ENCODE measurements at regions not wholly inside any gene's neighbourhood (a gene's known extent, or its start where the extent isn't known, plus 50 kb on each side); places are given as distances from the start of the nearest gene placed in this dataset.

- DNase-seq: no peak
These were observed 886.2 kb upstream of the GHITM start for GRCh38 chr10:83253011-83253671.

- DNase-seq: no peak
These were observed 884.6 kb upstream of the GHITM start for GRCh38 chr10:83254698-83255097.

DNA sequence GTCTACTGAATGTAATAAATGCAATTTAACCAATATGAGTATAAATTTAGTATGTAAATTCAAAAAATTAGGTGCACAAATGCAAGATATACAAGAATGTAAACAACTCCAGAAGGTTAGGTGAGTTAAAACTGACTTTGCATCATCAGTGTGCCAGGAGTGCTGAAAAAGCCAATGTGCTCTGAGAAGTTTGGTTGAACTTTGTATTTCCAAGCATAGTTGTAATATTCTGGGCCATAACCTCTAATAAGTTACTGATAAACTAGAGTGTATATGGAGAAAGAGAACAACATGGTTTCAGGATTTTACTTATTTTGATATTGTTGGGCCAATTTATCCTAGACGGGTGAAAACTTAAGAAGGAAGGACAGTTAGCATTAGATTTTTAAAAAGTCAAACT lies 876.9 kb upstream of the GHITM start:
- DNase-seq: no peak

DNA sequence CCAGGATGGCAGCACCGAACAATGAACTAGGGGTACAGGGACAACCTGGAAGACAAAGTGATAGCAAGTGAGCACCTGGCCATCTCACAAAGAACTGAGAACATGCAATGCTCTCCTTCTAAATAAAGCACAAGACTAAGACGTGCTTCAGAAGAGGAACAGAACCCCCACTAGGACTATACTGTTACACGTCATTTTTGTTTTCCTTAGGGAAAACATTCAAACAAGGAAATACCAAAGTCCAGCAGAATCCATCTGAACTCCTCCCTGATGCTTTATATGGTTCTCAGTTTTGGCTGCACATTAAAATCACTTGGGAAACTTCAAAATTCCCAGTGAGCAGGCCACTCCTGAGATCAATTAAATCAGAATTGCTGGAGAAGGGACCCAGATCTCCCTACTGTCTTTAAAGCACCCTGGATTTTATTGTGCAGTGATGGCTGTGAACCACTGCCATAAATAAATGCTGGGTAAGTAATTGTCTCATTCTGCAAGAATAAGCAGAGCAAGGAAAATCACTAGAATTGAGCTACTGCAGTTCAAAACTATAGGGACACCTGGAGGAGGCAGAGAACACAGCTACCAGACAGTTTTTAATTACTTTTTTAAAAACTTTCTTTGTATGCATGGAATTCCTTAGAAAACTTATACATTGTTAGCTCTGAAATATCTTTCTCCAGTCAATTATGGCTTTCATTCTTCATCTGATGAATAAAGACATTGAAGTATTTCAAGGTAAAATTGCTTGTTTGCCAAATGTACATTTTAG lies 866.5 kb upstream of the GHITM start:
- no peak for DNase-seq

DNA sequence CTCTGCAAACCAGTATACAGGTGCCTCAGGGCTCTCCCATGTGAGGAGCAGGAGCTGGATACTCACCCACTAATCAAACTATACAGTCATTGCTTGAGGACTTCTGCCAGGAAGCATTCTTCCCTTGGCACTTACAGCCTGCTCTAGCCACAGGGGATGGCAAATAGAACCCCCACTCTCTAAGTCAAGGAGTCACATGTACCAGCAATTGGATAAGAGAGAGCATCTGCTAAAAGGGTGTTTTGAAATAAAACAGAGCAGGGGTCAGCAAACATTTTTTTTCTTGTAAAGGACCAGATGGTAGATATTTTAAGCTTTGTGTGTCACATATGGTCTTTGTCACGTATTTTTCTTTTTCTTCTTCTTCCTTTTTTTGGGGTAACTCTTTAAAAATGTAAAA lies 865.2 kb upstream of the GHITM start:
- no peak for DNase-seq

GRCh38 chr10:83276971-83277370 lies 862.3 kb upstream of the GHITM start:
- DNase-seq: no peak

- DNase-seq: no peak
These were observed 856.2 kb upstream of the GHITM start for GRCh38 chr10:83283151-83283550.

- no peak for DNase-seq
These were observed 851.9 kb upstream of the GHITM start for GRCh38 chr10:83287374-83287773.

DNA sequence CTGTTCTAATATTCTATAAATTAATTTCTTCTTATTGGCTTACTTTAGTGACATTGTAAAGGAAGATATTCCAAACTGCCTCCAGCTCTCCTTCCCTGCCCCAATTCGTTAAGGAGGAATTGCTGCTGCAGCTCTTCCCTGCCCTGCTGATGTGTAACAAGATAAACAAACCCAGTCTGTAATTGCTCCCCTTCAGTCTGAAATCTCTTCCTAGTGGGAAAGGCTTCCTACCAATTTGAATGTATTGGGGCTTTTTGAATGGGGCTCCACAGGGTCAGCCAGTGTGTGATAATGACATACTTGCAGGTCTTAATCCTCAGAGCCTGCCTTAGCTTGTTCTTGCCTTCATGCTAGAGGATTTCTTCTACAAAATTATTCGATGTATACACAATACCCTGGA lies 849.9 kb upstream of the GHITM start:
- DNase-seq: no peak

DNA sequence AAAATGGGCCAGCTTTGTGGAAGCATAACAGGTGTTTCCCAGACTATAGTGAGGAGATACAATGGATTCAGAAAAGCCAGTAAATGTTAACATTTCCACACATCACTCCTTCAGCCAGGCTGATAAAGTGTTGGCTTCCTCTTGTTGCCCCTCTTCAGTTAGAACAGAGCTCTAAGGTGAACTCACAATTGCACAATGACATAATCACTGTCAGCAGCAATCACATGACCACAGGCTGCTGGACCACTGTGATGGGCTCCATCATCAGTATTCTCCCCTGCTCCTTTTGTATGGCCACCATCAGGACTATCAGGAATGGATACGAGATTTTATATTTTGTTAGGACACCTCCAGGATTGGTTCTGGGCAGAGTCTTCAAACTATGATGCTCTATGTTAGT lies 849.4 kb upstream of the GHITM start:
- DNase-seq: no peak

GRCh38 chr10:83301732-83302131 lies 837.6 kb upstream of the GHITM start:
- DNase-seq: no peak

GRCh38 chr10:83302623-83303022 lies 836.7 kb upstream of the GHITM start:
- DNase-seq: no peak

GRCh38 chr10:83310688-83311087 lies 828.6 kb upstream of the GHITM start:
- no peak for DNase-seq

DNA sequence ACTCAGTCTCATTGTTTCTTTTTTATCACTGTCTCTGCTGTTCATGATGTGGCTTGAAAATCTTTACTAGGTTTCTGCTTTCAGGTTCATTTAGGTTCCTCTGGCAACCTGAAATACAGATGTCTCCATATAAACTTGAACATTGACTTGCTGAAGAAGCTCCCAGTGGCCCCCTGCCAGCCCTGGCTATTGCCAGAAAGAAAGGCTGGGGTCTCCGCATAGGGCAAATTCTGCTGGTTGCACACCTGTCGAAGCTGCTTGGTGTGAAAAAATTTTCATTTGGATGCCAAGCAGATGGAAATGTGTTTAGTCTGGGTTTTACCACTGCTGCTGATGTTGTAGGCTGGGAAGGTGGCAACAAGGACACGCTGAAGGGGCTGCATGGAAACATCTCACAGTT lies 826.7 kb upstream of the GHITM start:
- DNase-seq: no peak

GRCh38 chr10:83332690-83333089 lies 806.6 kb upstream of the GHITM start:
- DNase-seq: no peak

DNA sequence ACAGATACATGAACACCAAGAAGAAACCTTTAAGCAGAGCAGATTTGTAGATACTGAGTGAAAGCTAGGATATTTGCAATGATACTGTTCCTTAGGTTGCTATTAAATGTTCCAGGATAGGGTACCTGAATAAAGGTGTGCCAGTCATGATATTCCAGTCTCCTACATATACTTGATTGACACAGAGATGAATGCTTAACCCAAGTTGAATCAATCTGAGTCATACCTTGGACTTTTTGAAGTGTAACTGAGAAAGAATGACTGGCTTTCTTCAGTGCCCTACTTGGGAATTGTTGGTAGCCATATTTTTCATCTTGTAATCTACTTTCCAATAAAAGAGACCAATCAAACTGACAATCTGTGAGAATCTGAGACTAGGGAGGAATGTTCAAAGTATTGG lies 805.7 kb upstream of the GHITM start:
- DNase-seq: no peak

GRCh38 chr10:83343676-83344075 lies 795.6 kb upstream of the GHITM start:
- DNase-seq: no peak

- no peak for DNase-seq
These were observed 792.9 kb upstream of the GHITM start for GRCh38 chr10:83346266-83346910.

- DNase-seq: no peak
These were observed 786.7 kb upstream of the GHITM start for GRCh38 chr10:83352588-83352987.

- DNase-seq: no peak
These were observed 784.9 kb upstream of the GHITM start for GRCh38 chr10:83354456-83354855.

DNA sequence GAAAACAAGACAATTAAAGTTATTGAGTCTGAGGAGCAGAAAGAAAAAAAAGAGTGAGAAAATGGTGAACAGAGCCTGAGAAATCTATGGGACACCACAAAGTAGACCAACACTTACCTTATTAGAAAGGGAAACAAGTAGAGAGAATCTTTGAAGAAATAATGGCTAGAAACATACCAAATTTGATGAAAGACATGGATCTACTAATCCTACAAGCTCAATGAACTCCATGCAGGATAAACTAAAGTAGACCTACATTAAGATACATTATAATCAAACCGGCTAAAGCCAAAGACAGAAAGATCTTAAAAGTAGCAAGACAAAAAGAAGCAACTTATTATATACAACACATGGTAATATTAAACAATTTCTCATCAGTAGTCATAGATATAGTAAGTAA lies 782.3 kb upstream of the GHITM start:
- no peak for DNase-seq

GRCh38 chr10:83357627-83358026 lies 781.7 kb upstream of the GHITM start:
- DNase-seq: no peak

DNA sequence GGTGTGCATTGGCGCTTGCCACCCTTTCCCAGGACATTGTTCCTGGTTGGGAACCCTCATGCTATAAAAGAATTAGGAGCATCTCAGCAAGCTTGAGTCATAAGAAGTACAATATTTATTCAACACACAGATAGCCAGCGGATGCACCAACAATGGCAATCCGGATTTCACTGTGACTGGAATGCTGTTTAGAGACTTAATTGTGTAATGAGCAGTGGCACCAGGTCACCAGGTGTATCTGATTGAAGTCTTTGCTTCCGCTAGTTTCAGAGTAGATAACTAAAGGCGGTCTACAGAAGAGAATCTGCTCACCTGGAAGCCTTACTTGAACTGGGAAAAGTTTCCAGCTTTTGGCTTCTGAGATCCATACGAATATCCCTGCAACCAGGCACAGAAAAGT lies 772.3 kb upstream of the GHITM start:
- DNase-seq: no peak
